H9 (cell line): ENCODE measurements at regions not wholly inside any gene's neighbourhood (a gene's known extent, or its start where the extent isn't known, plus 50 kb on each side); places are given as distances from the start of the nearest gene placed in this dataset.
"Not testable (repeated sequence)": the region's sequence is repeated elsewhere in the genome, so short reads cannot be mapped to it uniquely, and the experiment has no call there.

ENCODE experiments used
- DNase-seq: peaks from one replicate; pipeline ENCODE4 v3.0.0-alpha.2; 2017
- H2AFZ ChIP-seq: one replicate; pipeline ENCODE4 v1.6.1; 2013; ENCODE audit warnings: mild to moderate bottlenecking, low read length, control low read depth, moderate library complexity
- H2AK5ac ChIP-seq: 2 replicates; pipeline ENCODE4 v1.6.1; 2013; ENCODE audit warnings: low read length, control low read depth, mixed read lengths; ENCODE audit not compliant: insufficient read length
- H2BK120ac ChIP-seq: one replicate; pipeline ENCODE4 v1.6.1; 2013; ENCODE audit warnings: low read depth, mild to moderate bottlenecking, low read length, control low read depth, inconsistent platforms; ENCODE audit not compliant: poor library complexity, severe bottlenecking
- H2BK12ac ChIP-seq: 2 replicates; pipeline ENCODE4 v1.6.1; 2013; ENCODE audit warnings: low read length, control low read depth, mixed read lengths, low read depth; ENCODE audit not compliant: insufficient read length
- H2BK15ac ChIP-seq: 2 replicates; pipeline ENCODE4 v1.6.1; 2013; ENCODE audit warnings: low read depth, low read length, control low read depth
- H2BK20ac ChIP-seq: one replicate; pipeline ENCODE4 v1.6.1; 2013; ENCODE audit warnings: low read depth, mild to moderate bottlenecking, low read length, control low read depth, inconsistent platforms; ENCODE audit not compliant: poor library complexity, severe bottlenecking
- H2BK5ac ChIP-seq: 2 replicates; pipeline ENCODE4 v1.6.1; 2013; ENCODE audit warnings: low read length, control low read depth, mixed read lengths; ENCODE audit not compliant: insufficient read length
- H3K14ac ChIP-seq: 2 replicates; pipeline ENCODE4 v1.6.1; 2013; ENCODE audit warnings: low read length, control low read depth; ENCODE audit not compliant: insufficient read depth
- H3K18ac ChIP-seq: 2 replicates; pipeline ENCODE4 v1.6.1; 2013; ENCODE audit warnings: low read depth, mild to moderate bottlenecking, mixed read lengths, low read length, control low read depth; ENCODE audit not compliant: insufficient read length
- H3K23ac ChIP-seq: 2 replicates; pipeline ENCODE4 v1.6.1; 2013; ENCODE audit warnings: low read length, control low read depth, mixed read lengths, low read depth; ENCODE audit not compliant: insufficient read length
- H3K23me2 ChIP-seq: 2 replicates; pipeline ENCODE4 v1.6.1; 2013; ENCODE audit warnings: low read depth, mild to moderate bottlenecking, mixed read lengths, low read length, control low read depth; ENCODE audit not compliant: insufficient read length, poor library complexity, severe bottlenecking
- H3K27ac ChIP-seq: 2 replicates; pipeline ENCODE4 v1.5.1; 2013; ENCODE audit warnings: low read length, control low read depth, mixed read lengths, low read depth; ENCODE audit not compliant: insufficient read length
- H3K27me3 ChIP-seq: 2 replicates; pipeline ENCODE4 v1.6.1; 2013; ENCODE audit warnings: low read length, control low read depth, inconsistent platforms; ENCODE audit not compliant: insufficient read depth
- H3K4ac ChIP-seq: 2 replicates; pipeline ENCODE4 v1.6.1; 2013; ENCODE audit warnings: low read depth, mild to moderate bottlenecking, control low read depth, inconsistent platforms, low read length, moderate library complexity
- H3K4me1 ChIP-seq: 2 replicates; pipeline ENCODE4 v1.6.1; 2013; ENCODE audit warnings: low read length, control low read depth, inconsistent platforms; ENCODE audit not compliant: insufficient read depth
- H3K4me2 ChIP-seq: 2 replicates; pipeline ENCODE4 v1.6.1; 2013; ENCODE audit warnings: low read length, control low read depth, mixed read lengths; ENCODE audit not compliant: insufficient read length, insufficient read depth
- H3K56ac ChIP-seq: 2 replicates; pipeline ENCODE4 v1.6.1; 2013; ENCODE audit warnings: low read depth, mild to moderate bottlenecking, mixed read lengths, low read length, control low read depth; ENCODE audit not compliant: insufficient read length
- H3K79me1 ChIP-seq: 2 replicates; pipeline ENCODE4 v1.6.1; 2013; ENCODE audit warnings: low read depth, mild to moderate bottlenecking, moderate library complexity, low read length, control low read depth, inconsistent platforms; ENCODE audit not compliant: insufficient read depth, poor library complexity, severe bottlenecking
- H3K79me2 ChIP-seq: 2 replicates; pipeline ENCODE4 v1.6.1; 2013; ENCODE audit warnings: low read length, control low read depth, inconsistent platforms; ENCODE audit not compliant: insufficient read depth
- H3K9ac ChIP-seq: 2 replicates; pipeline ENCODE4 v1.6.1; 2013; ENCODE audit warnings: low read length, control low read depth, mixed read lengths; ENCODE audit not compliant: insufficient read length; ENCODE audit errors: extremely low read depth
- H3K9me3 ChIP-seq: one replicate; pipeline ENCODE4 v1.6.1; 2013; ENCODE audit warnings: low read depth, low read length, inconsistent platforms; ENCODE audit not compliant: control insufficient read depth
- H3T11ph ChIP-seq: one replicate; pipeline ENCODE4 v1.6.1; 2013; ENCODE audit warnings: mild to moderate bottlenecking, low read length, control low read depth, inconsistent platforms
- H4K20me1 ChIP-seq: one replicate; pipeline ENCODE4 v1.6.1; 2013; ENCODE audit not compliant: control insufficient read depth, insufficient read length, insufficient read depth
- H4K5ac ChIP-seq: 2 replicates; pipeline ENCODE4 v1.6.1; 2013; ENCODE audit warnings: low read depth, mild to moderate bottlenecking, mixed read lengths, low read length, control low read depth; ENCODE audit not compliant: insufficient read length
- H4K8ac ChIP-seq: replicated peaks from 2 replicates; pipeline ENCODE4 v1.6.1; 2013; ENCODE audit warnings: low read length, control low read depth, mixed read lengths, low read depth; ENCODE audit not compliant: insufficient read length
- H4K91ac ChIP-seq: 2 replicates; pipeline ENCODE4 v1.6.1; 2013; ENCODE audit warnings: low read depth, mild to moderate bottlenecking, moderate library complexity, mixed read lengths, low read length, control low read depth; ENCODE audit not compliant: insufficient read length
- H3K27ac Mint-ChIP-seq, 3 experiments: 2 replicates in 2 of 3; 3 replicates in 1 of 3; pipeline ENCODE4 v1.8.0; 2020 to 2021; ENCODE audit warnings: mixed read lengths in 3 of 3, mild to moderate bottlenecking in 1 of 3, moderate library complexity in 1 of 3
- H3K27me3 Mint-ChIP-seq: 2 replicates; pipeline ENCODE4 v1.8.0; 2021; ENCODE audit warnings: low read depth, mild to moderate bottlenecking, moderate library complexity, mixed read lengths
- H3K36me3 Mint-ChIP-seq, 3 experiments: 2 replicates in 2 of 3; 3 replicates in 1 of 3; pipeline ENCODE4 v1.8.0; 2020 to 2021; ENCODE audit warnings: low read depth in 3 of 3, mixed read lengths in 3 of 3; ENCODE audit not compliant: insufficient read depth in 1 of 3
- H3K4me1 Mint-ChIP-seq, 2 experiments: 2 replicates each; pipeline ENCODE4 v1.8.0; 2020; ENCODE audit warnings: mixed read lengths in 2 of 2
- H3K4me3 Mint-ChIP-seq, 2 experiments: 2 replicates in 1 of 2; 3 replicates in 1 of 2; pipeline ENCODE4 v1.8.0; 2020 to 2021; ENCODE audit warnings: mild to moderate bottlenecking in 2 of 2, mixed read lengths in 2 of 2, moderate library complexity in 1 of 2
- H3K9me3 Mint-ChIP-seq, 2 experiments: 2 replicates in 1 of 2; 3 replicates in 1 of 2; pipeline ENCODE4 v1.8.0; 2020; ENCODE audit warnings: mild to moderate bottlenecking in 2 of 2, mixed read lengths in 2 of 2, moderate library complexity in 1 of 2
- WGBS: extraction: QIAGEN DNeasy Blood & Tissue Kit; methylation state at CpG from one replicate; pipeline ENCODE4 v1.1.7; 2013; ENCODE audit warnings: missing lambda C conversion rate, low lambda C conversion rate, mixed read lengths; ENCODE audit not compliant: insufficient read length; ENCODE audit errors: extremely low coverage; 5-methylcytosine and 5-hydroxymethylcytosine counted together
- TF ChIP-seq, protein P1 (sequence below): fragments of 200-600 bp; sonication (generic); conservative IDR thresholded peaks from 3 replicates; pipeline ENCODE4 v1.8.0; 2021; ENCODE audit warnings: antibody characterized with exemption, mild to moderate bottlenecking

DNA sequence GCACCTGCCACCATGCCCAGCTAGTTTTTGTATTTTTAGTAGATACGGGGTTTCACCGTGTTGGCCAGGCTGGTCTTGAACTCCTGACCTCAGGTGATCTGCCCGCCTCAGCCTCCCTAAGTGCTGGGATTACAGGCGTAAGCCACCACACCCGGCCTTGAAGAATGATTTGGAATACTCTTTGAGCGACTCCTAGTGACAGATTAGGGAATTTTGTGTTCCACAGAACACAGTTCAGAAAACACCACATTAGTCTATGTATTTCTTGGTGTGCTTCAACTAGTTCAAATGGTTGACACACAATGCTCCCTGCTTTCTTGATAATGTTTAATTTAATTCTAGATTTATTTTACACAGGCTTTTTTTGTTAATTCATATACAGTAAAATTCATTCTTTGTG is 67.2 kb downstream of the ID4 start:
- TF ChIP-seq, protein P1, sequence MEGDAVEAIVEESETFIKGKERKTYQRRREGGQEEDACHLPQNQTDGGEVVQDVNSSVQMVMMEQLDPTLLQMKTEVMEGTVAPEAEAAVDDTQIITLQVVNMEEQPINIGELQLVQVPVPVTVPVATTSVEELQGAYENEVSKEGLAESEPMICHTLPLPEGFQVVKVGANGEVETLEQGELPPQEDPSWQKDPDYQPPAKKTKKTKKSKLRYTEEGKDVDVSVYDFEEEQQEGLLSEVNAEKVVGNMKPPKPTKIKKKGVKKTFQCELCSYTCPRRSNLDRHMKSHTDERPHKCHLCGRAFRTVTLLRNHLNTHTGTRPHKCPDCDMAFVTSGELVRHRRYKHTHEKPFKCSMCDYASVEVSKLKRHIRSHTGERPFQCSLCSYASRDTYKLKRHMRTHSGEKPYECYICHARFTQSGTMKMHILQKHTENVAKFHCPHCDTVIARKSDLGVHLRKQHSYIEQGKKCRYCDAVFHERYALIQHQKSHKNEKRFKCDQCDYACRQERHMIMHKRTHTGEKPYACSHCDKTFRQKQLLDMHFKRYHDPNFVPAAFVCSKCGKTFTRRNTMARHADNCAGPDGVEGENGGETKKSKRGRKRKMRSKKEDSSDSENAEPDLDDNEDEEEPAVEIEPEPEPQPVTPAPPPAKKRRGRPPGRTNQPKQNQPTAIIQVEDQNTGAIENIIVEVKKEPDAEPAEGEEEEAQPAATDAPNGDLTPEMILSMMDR = peak; percentile 33; the same call in 2 of the 3 replicates
- not testable (repeated sequence) for H3K4me2 ChIP-seq, H4K5ac ChIP-seq, DNase-seq, H3K27me3 ChIP-seq, H4K20me1 ChIP-seq, H3K4ac ChIP-seq, H2BK12ac ChIP-seq, H2BK5ac ChIP-seq, H3K56ac ChIP-seq, H3K4me3 Mint-ChIP-seq, H2BK20ac ChIP-seq, H3K36me3 Mint-ChIP-seq, H2BK15ac ChIP-seq, H2BK120ac ChIP-seq, H3K4me1 ChIP-seq, H3K79me2 ChIP-seq, H3K27me3 Mint-ChIP-seq, H4K91ac ChIP-seq, H3K79me1 ChIP-seq, H3K23me2 ChIP-seq, H3K27ac Mint-ChIP-seq, H3T11ph ChIP-seq, H3K9me3 Mint-ChIP-seq, H4K8ac ChIP-seq, H3K27ac ChIP-seq, H3K4me1 Mint-ChIP-seq, H3K9ac ChIP-seq, H3K18ac ChIP-seq, H3K9me3 ChIP-seq, H3K14ac ChIP-seq, H3K23ac ChIP-seq, H2AK5ac ChIP-seq, H2AFZ ChIP-seq
- WGBS = no CpG with 5 or more reads among the region's 6 CpGs
